Endodermal cell (in vitro differentiated cells): ENCODE measurements at regions not wholly inside any gene's neighbourhood (a gene's known extent, or its start where the extent isn't known, plus 50 kb on each side); places are given as distances from the start of the nearest gene placed in this dataset.

Experiments used
- DNase-seq: peaks from one replicate; pipeline ENCODE4 v3.0.0-alpha.2; 2017
- H3K27ac ChIP-seq: 2 replicates; pipeline ENCODE4 v1.5.1; 2013; ENCODE audit warnings: mild to moderate bottlenecking, low read depth, low read length, moderate library complexity
- H3K27me3 ChIP-seq: 2 replicates; pipeline ENCODE4 v1.6.1; 2013; ENCODE audit warnings: mild to moderate bottlenecking, low read length, moderate library complexity; ENCODE audit not compliant: insufficient read depth, control insufficient read depth, poor library complexity, severe bottlenecking
- H3K36me3 ChIP-seq: 2 replicates; pipeline ENCODE4 v1.7.0; 2013; ENCODE audit warnings: mild to moderate bottlenecking, low read length, moderate library complexity; ENCODE audit not compliant: control insufficient read depth, insufficient read depth
- H3K4me1 ChIP-seq: one replicate; pipeline ENCODE4 v1.7.0; 2013; ENCODE audit warnings: low read length; ENCODE audit not compliant: control insufficient read depth, insufficient read depth
- H3K4me3 ChIP-seq: 2 replicates; pipeline ENCODE4 v1.5.1; 2013; ENCODE audit warnings: mild to moderate bottlenecking, low read length, moderate library complexity
- H3K9ac ChIP-seq: 2 replicates; pipeline ENCODE4 v1.6.1; 2013; ENCODE audit warnings: mild to moderate bottlenecking, low read length, moderate library complexity; ENCODE audit not compliant: poor library complexity, severe bottlenecking; ENCODE audit errors: extremely low read depth
- H3K9me3 ChIP-seq: 2 replicates; pipeline ENCODE4 v1.6.1; 2013; ENCODE audit warnings: mild to moderate bottlenecking, low read length, moderate library complexity; ENCODE audit not compliant: control insufficient read depth
- H3K27ac Mint-ChIP-seq: 2 replicates; pipeline ENCODE4 v1.8.0; 2020; ENCODE audit warnings: mixed read lengths
- H3K27me3 Mint-ChIP-seq: 2 replicates; pipeline ENCODE4 v1.8.0; 2021; ENCODE audit warnings: mild to moderate bottlenecking, mixed read lengths; ENCODE audit not compliant: insufficient read depth
- H3K36me3 Mint-ChIP-seq: 2 replicates; pipeline ENCODE4 v1.8.0; 2020; ENCODE audit warnings: low read depth, mixed read lengths
- H3K4me1 Mint-ChIP-seq: 2 replicates; pipeline ENCODE4 v1.8.0; 2020; ENCODE audit warnings: mixed read lengths
- H3K4me3 Mint-ChIP-seq: 2 replicates; pipeline ENCODE4 v1.8.0; 2020; ENCODE audit warnings: mild to moderate bottlenecking, moderate library complexity, mixed read lengths
- H3K9me3 Mint-ChIP-seq: 2 replicates; pipeline ENCODE4 v1.8.0; 2020; ENCODE audit warnings: mild to moderate bottlenecking, mixed read lengths
- WGBS, 2 experiments: methylation state at CpG; one replicate each; pipeline versions ENCODE4 v1.1.5 to v1.1.7; 2013; ENCODE audit warnings: missing lambda C conversion rate in 2 of 2, mixed read lengths in 1 of 2; ENCODE audit not compliant: insufficient coverage in 1 of 2, insufficient read length in 1 of 2; 5-methylcytosine and 5-hydroxymethylcytosine counted together
- TF ChIP-seq, protein P1 (sequence below): fragments of 200-600 bp; sonication (generic); conservative IDR thresholded peaks from 2 replicates; pipeline ENCODE4 v1.5.0; 2021; ENCODE audit warnings: antibody characterized with exemption, mild to moderate bottlenecking

DNA sequence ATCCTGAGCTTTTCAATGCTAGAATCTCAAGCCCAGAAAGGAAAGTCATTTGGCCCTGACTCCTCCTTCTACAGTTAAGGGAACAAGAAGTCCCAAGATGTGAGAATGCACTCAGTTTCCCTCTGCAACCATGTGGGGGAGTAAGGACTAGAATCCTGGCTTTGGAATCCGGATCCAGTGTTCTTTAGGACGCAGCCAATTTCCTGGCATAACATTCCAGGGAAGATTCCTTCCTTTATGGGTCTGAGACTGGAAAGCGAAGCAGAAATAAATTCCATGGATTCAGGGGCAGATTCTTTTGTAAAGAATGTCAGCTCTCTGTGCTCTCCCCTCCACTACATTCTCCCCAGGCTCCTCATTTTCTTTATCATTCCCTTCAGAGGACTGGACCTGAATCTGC, 151.8 kb upstream of the SOX14 start:
- H3K4me1 ChIP-seq, result peaks cover 5% of the 10 kb centered on the region
- Mint-ChIP-seq H3K36me3 (no peaks in the 10 kb centered on the region), H3K4me1 (peaks cover 29% of the 10 kb centered on the region), H3K4me3 (no peak overlapping the region), H3K27me3 (peaks cover 5% of the 10 kb centered on the region), H3K9me3 (peaks cover 3% of the 10 kb centered on the region), H3K27ac (no peak overlapping the region)
- TF ChIP-seq, protein P1, sequence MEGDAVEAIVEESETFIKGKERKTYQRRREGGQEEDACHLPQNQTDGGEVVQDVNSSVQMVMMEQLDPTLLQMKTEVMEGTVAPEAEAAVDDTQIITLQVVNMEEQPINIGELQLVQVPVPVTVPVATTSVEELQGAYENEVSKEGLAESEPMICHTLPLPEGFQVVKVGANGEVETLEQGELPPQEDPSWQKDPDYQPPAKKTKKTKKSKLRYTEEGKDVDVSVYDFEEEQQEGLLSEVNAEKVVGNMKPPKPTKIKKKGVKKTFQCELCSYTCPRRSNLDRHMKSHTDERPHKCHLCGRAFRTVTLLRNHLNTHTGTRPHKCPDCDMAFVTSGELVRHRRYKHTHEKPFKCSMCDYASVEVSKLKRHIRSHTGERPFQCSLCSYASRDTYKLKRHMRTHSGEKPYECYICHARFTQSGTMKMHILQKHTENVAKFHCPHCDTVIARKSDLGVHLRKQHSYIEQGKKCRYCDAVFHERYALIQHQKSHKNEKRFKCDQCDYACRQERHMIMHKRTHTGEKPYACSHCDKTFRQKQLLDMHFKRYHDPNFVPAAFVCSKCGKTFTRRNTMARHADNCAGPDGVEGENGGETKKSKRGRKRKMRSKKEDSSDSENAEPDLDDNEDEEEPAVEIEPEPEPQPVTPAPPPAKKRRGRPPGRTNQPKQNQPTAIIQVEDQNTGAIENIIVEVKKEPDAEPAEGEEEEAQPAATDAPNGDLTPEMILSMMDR, result peak; percentile 70
- no peaks in the 10 kb centered on the region for H3K9me3 ChIP-seq
- no peaks in the 10 kb centered on the region for H3K36me3 ChIP-seq
- WGBS, 2 experiments, result 29 to 33% methylated on average over 3 of the region's 3 CpGs
- H3K27me3 ChIP-seq, result no peaks in the 10 kb centered on the region
- H3K27ac ChIP-seq, result no peak overlapping the region
- peak; percentile 63 for DNase-seq
- H3K4me3 ChIP-seq, result no peak overlapping the region
- H3K9ac ChIP-seq, result no peak overlapping the region

DNA sequence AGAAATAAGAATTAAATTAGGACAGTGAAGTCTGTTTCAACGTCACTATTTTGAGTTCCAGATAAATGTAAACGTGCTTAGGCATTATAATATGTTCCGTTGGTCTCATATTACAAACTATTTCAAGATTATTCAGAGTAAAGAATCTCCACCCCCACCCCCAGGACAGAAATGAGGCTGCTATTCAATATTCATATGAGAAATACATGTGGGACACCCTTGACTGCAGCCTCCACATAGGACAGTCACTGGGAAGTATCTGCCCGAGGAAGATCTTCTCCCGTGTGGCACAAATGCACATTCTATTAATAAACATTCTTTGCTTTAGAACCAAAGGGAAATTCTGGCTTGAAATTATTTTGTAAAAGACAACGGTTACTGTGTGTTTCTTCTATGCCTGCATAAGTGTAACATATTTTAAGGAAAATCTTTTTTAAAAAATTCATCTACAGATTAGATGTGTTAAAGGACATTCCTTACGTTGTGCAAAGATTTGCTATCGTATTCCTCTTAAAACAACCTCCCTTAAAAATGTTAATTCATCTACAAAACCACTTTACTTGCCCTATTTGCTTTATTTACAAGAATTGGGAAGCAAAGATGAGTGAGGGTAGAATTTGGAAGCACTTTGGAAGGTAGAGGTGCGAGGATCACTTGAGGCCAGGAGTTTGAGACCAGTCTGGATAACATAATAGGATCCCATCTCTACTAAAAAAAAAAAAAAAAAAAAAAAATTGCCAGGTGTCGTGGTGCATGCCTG, 148.3 kb upstream of the SOX14 start:
- Mint-ChIP-seq H3K9me3 (peaks cover 3% of the 10 kb centered on the region), H3K4me3 (no peak overlapping the region), H3K27me3 (peaks cover 7% of the 10 kb centered on the region), H3K36me3 (no peaks in the 10 kb centered on the region), H3K4me1 (peaks cover 29% of the 10 kb centered on the region), H3K27ac (no peak overlapping the region)
- 79 to 92% methylated on average over 2 to 10 of the region's 10 CpGs for WGBS, 2 experiments
- H3K4me1 ChIP-seq, result peaks cover 5% of the 10 kb centered on the region
- no peaks in the 10 kb centered on the region for H3K27me3 ChIP-seq
- no peak overlapping the region for H3K4me3 ChIP-seq
- H3K36me3 ChIP-seq, result no peaks in the 10 kb centered on the region
- DNase-seq, result no peak
- H3K27ac ChIP-seq, result no peak overlapping the region
- TF ChIP-seq, protein P1, result no peak
- peaks cover 11% of the 10 kb centered on the region for H3K9me3 ChIP-seq
- H3K9ac ChIP-seq, result no peak overlapping the region

DNA sequence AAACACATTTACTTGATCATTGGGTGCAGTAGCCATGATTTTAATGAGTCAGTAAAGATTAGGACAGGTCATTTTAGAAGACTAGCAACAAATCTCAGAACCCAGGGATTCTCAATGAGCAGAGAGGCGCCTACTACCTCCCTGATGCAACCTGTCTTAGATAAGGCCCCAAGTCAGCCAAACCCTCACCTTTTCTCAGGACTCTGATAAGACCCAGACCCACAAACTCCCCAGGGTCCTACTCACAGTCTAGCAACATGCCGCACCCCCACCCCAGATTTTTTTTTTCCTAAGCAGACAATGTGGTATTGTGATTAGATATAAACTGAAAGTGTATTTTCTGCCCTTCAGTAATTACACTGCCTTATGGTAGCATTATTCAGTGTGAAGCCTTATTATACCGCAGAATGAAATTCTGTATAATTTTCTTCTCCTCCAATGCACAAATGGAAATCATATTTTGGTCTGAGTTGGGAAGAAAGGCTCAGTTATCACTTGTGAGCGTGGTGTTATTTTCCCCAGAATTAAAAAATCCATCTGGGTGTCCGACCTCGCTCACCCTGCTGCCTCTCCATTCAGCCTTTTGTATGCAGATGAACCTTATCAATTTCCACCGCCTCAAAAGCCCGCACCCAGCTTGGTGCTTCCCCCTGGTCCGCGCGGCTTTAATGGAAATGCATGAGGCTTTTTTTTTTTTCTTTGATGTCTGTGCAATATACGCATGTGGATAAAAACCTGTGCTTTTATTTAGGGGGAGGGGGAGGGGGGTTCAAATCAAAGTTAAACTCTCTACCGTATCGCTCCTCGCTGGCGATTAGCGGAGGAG, 122.0 kb upstream of the SOX14 start:
- H3K27me3 ChIP-seq, result no peaks in the 10 kb centered on the region
- H3K4me3 ChIP-seq, result peak overlapping the region; percentile 62
- peak overlapping the region; percentile 12 for H3K27ac ChIP-seq
- peaks cover 20% of the 10 kb centered on the region for H3K9me3 ChIP-seq
- Mint-ChIP-seq H3K4me1 (peaks cover 39% of the 10 kb centered on the region), H3K27ac (peak overlapping the region; percentile 67), H3K36me3 (no peaks in the 10 kb centered on the region), H3K27me3 (peaks cover 13% of the 10 kb centered on the region), H3K9me3 (peaks cover 9% of the 10 kb centered on the region), H3K4me3 (peak overlapping the region; percentile 1)
- peaks cover 10% of the 10 kb centered on the region for H3K4me1 ChIP-seq
- no peaks in the 10 kb centered on the region for H3K36me3 ChIP-seq
- WGBS, 2 experiments, result 23 to 74% methylated on average over 2 to 16 of the region's 17 CpGs
- peak; percentile 61 for DNase-seq
- H3K9ac ChIP-seq, result peak overlapping the region; percentile 38
- TF ChIP-seq, protein P1, result no peak
